Renal cortical epithelial cell (primary cell): ENCODE measurements at regions not wholly inside any gene's neighbourhood (a gene's known extent, or its start where the extent isn't known, plus 50 kb on each side); places are given as distances from the start of the nearest gene placed in this dataset.
A peak's percentile ranks its signal among the peaks of the same experiment; 100 is the strongest.
"Not testable (repeated sequence)": the region's sequence is repeated elsewhere in the genome, so short reads cannot be mapped to it uniquely, and the experiment has no call there.

ENCODE experiments used
- DNase-seq: peaks from one replicate; pipeline ENCODE4 v3.0.0-alpha.2; 2011; ENCODE audit warnings: low read depth

- no peak for DNase-seq
Measured at GRCh38 chr4:57329279-57329678, 219.1 kb upstream of the IGFBP7 start.

- DNase-seq: no peak
Measured at GRCh38 chr4:57324673-57325307, 214.6 kb upstream of the IGFBP7 start.

DNA sequence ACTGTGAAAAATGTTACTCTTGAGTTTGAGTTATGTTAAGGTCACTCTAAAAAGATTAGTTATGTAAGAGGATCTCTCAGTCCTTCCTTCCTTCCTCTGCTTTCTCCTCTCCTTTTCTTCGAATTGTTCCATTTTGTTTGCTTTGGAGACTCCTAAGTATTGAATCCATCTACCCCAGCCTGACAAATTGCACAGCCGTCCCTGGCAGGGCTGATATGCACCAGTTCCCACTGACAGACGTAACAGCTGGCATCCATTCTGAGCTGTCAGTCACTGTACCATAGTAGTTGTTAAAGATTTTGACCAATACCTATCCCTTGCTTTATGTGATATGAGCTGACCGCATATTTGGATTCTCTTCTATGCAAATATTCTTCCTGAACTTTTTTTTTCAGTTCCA is 210.7 kb upstream of the IGFBP7 start:
- DNase-seq: no peak

DNA sequence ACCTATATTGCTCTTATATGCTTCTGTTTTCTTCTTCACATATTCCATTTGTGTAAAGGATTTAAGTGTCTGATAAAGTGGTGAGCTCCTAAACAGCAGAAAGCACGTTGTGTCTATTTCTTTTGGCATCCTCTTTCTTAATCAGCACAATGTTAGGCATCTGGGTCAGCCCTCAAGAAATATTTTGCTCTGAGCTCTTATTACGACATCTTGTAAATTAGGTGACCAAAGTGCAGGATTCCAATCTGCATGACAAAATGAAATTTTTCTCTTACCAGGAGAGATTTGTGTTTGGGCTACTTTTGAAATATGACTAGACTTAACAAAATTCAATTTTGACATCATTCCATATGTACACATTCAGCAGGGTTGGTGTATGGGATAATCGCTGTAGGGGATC is 210.0 kb upstream of the IGFBP7 start:
- DNase-seq: no peak

- peak; percentile 28 for DNase-seq
Measured at GRCh38 chr4:57318703-57319102, 208.5 kb upstream of the IGFBP7 start.

- no peak for DNase-seq
Measured at GRCh38 chr4:57314636-57315035, 204.5 kb upstream of the IGFBP7 start.

DNA sequence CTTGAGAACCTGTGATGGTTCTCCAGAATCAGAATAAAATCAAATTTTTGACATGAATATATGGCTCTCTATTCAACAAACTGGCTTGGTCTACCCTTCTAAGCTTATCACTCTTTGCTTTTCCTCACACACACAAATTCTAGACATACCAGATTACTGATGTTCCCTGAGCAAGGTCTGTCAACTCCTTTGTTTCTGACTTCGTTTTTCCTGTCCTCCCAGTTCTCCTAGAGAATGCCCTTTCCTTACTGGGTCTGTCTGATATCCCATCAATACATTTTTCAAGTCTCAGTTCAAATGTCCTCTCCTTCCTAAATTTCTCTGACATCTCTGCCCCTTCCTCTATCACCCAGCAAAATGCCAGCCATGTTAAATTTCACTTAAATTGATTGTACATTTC is 202.1 kb upstream of the IGFBP7 start:
- no peak for DNase-seq

DNA sequence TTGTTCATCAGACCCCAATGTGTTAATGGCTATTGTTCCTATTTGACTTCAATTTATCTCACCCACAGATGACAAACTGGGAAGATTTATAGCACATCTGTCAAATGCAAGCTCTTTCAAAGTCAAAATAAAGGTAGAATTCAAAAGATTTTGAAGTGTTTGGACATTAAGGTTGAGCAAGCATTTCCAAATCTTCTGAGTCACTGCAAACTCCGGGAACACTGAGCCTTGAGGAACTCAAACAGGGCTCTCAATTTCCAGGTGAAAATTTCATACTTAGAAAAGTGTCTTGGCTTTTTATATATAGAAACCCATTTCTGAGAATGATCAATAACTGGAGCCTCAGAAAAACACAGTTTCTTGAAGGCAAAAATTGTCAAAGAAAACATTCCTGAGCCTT is 199.5 kb upstream of the IGFBP7 start:
- DNase-seq: peak; percentile 11

- DNase-seq: no peak
Measured at GRCh38 chr4:57308301-57308700, 198.1 kb upstream of the IGFBP7 start.

- no peak for DNase-seq
Measured at GRCh38 chr4:57305836-57306235, 195.7 kb upstream of the IGFBP7 start.

GRCh38 chr4:57303012-57303751 is 193.0 kb upstream of the IGFBP7 start:
- DNase-seq: peak; percentile 43

DNA sequence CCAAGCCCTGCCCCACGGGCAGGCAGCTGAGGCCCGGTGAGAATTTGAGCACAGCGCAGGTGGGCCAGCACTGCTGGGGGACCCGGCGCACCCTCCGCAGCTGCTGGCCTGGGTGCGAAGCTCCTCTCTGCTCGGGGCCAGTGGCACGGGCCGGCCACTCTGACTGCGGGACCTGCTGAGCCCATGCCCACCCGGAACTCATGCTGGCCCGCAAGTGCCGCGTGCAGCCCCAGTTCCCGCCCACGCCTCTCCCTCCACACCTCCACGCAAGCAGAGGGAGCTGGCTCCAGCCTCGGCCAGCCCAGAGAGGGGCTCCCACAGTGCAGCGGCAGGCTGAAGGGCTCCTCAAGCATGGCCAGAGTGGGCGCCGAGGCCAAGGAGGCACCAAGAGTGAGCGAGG is 190.1 kb upstream of the IGFBP7 start:
- DNase-seq: not testable (repeated sequence)

DNA sequence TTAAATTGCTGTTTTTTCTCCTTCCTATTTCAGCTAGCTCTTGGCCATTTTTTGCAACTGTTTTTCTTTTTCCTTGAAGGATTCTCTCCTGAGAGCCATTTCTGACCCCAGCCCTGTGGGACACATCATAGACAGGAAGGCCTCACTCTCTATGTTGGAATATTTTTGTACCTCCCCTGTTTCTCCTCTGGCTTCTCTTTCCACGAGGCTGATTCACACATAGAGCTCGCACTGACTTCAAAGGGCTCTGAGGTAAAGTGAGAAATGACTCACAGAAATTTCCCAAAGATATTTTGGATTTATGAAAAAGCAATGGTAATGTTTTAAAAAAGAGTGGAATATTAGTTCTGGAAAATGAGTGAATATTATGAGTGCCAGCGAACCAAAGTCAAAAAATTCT is 181.7 kb upstream of the IGFBP7 start:
- DNase-seq: peak; percentile 41

DNA sequence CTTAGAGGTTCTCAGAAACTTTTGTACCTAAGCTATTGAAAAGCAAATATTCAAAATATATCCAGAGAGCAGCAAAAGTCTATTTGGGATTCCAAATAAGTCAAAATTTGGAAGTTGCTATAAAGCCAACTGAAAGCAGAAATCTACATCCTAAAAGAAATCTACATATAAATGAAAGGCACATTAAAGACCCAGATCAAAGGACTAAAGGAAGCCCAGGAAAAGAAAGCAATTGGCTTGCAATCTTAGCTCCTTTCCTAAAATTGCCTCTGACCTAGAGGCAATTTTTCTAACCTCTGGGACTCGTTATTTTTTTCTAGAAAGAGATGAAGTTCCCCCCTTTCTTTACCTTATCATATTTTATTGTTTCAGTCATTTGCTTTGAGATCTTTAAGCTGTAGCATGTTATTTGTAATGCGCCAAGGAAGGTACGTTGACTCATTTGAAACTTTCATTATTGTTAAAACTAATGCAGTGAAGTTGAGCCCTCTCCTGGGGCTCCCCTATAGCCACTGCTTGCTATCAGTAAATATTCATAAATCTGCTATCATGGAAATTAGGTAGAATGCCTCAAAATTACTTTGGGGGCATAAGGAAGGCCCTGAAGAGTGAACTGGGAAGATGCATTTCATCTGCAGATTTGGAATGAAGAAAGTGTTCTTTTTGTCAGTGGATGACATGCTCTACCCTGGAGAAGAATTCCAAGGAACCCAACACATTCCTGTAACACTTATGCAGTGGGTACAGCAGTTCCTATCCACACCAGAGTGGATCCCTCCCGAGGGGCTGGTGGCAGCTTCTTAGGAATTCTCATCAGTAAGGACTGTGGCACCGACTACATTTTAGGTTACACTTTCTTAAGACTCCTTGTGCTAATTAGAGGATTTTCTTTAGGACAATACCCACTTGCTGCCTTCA is 177.8 kb upstream of the IGFBP7 start:
- DNase-seq: no peak

DNA sequence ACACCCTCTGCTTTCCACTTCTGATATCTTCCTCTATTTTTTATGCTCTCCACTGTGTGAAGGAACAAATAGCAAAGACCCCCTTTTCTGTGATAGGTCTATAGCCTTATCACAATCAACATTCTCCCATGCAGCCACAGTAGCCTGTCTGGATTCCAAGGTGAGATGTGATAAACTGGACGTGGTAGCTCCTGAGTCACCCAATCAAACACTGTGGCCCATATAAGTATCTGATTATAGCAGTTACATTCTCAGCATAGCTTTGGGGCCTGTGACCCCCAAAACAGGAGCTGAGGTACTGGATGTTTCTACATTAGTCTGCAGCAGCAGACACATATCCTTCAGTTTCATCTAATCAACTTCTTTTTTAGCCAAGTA is 172.7 kb upstream of the IGFBP7 start:
- no peak for DNase-seq

DNA sequence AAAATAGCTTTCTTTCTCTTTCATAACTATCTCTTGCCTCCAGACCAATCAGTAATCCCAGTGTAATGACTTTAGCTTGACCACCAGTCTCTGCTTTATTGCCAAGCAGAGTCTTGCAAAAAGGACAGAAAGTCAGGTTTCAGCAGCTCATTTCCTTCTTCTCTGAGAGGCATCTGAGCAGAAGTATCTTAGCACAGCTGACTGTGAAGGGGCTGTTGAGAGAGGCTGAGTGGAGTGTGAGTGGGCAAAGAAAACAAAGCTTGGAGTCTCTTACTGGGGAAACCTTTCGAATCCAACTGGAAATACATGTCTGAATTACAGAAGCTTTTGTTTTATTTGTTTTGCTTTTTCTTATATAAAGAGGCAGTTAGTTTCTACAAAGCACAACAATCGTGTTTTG is 170.3 kb upstream of the IGFBP7 start:
- no peak for DNase-seq

DNA sequence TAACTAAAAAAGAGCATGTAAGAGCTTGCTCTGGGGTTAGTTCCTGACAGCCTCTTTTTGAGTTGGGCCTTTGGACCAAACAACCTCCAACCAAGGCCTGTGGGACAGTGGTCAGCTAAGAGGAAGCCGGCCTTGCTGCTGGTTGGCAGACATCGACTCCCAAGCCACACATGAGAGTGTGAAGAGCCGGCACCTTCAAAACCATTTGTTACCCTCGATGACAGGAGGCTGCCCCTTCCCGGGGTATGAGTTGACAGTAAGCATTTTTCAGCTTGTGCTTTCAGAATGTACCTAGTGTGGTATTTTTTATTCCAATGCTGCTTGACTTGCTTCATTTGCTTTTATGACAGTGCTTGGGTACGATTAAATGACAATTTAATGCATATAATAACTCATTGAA is 168.6 kb upstream of the IGFBP7 start:
- DNase-seq: no peak

- DNase-seq: no peak
Measured at GRCh38 chr4:57274082-57274481, 163.9 kb upstream of the IGFBP7 start.

- peak; percentile 34 for DNase-seq
Measured at GRCh38 chr4:57270346-57270745, 160.2 kb upstream of the IGFBP7 start.

GRCh38 chr4:57265831-57266582 is 155.8 kb upstream of the IGFBP7 start:
- DNase-seq: peak; percentile 94

GRCh38 chr4:57254754-57255153 is 144.6 kb upstream of the IGFBP7 start:
- DNase-seq: no peak

DNA sequence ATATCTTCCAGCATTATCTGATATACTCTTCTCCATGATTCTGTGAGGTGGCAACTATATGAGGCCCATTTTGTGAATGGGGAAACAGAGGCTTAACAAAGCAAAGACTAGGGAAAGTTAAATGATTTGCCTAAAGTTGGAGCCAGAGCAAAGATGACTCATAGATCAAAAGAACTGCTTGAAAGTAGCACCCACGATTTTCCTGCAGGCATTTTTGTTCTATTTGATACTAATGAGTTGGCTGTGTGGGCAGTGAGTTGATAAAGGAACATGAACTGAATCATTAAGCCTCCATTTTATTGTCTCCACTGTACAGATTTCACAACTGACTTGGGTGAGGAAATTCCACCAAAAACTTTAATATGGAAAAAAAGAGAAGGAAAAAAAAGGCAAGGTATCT is 138.9 kb upstream of the IGFBP7 start:
- DNase-seq: peak; percentile 98
